ENCODE measurements at regions not wholly inside any gene's neighbourhood (a gene's known extent, or its start where the extent isn't known, plus 50 kb on each side); places are given as distances from the start of the nearest gene placed in this dataset.

DNA sequence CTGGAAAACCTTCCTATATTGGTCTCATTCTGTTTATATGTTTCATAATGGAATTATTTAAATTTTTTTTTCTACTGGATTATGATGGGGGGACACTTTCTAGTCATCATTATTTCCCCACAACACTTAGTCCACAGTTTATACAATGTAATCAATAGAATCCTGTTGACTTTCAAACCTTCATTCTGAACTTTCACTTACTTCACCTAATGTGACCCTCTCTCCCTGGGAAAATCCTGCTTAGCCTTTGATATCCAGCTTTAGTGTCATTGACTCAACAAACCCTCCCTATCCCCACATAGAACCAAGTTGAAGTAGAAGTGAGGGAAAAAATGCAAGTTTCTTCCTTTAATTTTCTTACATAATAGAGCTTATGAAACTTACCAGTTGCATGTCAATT lies 666.0 kb downstream of the MECOM start:
- DNase-seq = no peak
- intact Hi-C loops (cut with micrococcal nuclease) = no loop called here
- H3K4me3 Mint-ChIP-seq = no peak overlapping the region
- POLR2A ChIA-PET = no interaction called here
- ATAC-seq = no peak
- no peaks in the 10 kb centered on the region for H3K36me3 Mint-ChIP-seq (ENCODE audit: low read depth)
- no peak overlapping the region for H3K27ac Mint-ChIP-seq
- CTCF ChIA-PET = no interaction called here
- TF ChIP-seq, protein P1, sequence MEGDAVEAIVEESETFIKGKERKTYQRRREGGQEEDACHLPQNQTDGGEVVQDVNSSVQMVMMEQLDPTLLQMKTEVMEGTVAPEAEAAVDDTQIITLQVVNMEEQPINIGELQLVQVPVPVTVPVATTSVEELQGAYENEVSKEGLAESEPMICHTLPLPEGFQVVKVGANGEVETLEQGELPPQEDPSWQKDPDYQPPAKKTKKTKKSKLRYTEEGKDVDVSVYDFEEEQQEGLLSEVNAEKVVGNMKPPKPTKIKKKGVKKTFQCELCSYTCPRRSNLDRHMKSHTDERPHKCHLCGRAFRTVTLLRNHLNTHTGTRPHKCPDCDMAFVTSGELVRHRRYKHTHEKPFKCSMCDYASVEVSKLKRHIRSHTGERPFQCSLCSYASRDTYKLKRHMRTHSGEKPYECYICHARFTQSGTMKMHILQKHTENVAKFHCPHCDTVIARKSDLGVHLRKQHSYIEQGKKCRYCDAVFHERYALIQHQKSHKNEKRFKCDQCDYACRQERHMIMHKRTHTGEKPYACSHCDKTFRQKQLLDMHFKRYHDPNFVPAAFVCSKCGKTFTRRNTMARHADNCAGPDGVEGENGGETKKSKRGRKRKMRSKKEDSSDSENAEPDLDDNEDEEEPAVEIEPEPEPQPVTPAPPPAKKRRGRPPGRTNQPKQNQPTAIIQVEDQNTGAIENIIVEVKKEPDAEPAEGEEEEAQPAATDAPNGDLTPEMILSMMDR (IDR thresholded peaks at IDR 0.05) = no peak
- no peaks in the 10 kb centered on the region for H3K4me1 Mint-ChIP-seq (ENCODE audit: low read depth)
- H3K27me3 Mint-ChIP-seq = no peaks in the 10 kb centered on the region
- no peaks in the 10 kb centered on the region for H3K9me3 Mint-ChIP-seq

DNA sequence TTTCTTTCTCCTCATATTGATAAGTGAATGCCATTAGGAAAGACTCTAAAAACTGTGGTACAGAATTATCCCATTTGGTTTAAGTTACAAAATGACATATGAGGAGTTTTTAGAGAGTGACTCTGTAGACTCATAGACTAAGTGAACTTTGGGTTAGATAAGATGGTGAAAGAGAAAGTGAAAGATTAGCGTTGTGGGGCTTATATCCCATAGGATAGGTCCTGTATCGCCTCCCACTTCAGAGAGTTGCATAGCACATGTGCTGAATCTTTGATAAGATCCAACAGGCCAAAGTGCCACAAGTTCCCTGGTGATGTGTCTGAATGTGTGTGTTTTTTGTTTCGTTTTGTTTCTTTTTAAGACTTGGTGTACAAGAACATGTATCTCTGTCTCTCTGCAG lies 666.9 kb downstream of the MECOM start:
- intact Hi-C loops (cut with micrococcal nuclease) = no loop called here
- ChIA-PET POLR2A (no interaction called here), CTCF (no interaction called here)
- no peaks in the 10 kb centered on the region for H3K9me3 Mint-ChIP-seq
- TF ChIP-seq, protein P1 (IDR thresholded peaks at IDR 0.05) = no peak
- no peaks in the 10 kb centered on the region for H3K36me3 Mint-ChIP-seq (ENCODE audit: low read depth)
- no peak overlapping the region for H3K27ac Mint-ChIP-seq
- DNase-seq (no peak), ATAC-seq (no peak)
- H3K4me1 Mint-ChIP-seq (ENCODE audit: low read depth) = no peaks in the 10 kb centered on the region
- H3K4me3 Mint-ChIP-seq = no peak overlapping the region
- H3K27me3 Mint-ChIP-seq = no peaks in the 10 kb centered on the region

DNA sequence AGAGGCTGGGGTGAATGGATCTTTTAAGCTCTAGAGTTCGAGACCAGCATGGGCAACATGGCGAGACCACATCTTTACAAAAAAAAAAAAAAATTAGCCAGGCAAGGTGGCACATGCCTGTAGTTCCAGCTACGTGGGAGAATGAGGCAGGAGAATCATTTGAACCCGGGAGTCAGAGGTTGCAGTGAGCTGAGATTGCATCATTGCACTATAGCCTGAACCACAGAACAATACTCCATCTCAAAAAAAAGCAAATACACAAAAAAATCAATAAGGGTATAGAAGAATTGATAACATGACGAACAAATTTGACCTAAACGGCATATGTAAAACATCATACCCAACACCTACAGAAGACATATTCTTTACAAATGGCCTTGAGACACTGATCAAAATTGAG lies 668.4 kb downstream of the MECOM start:
- no peaks in the 10 kb centered on the region for H3K4me1 Mint-ChIP-seq (ENCODE audit: low read depth)
- POLR2A ChIA-PET = no interaction called here
- no peaks in the 10 kb centered on the region for H3K27me3 Mint-ChIP-seq
- H3K36me3 Mint-ChIP-seq (ENCODE audit: low read depth) = no peaks in the 10 kb centered on the region
- intact Hi-C loops (cut with micrococcal nuclease) = no loop called here
- ATAC-seq (no peak), DNase-seq (no peak)
- no peaks in the 10 kb centered on the region for H3K9me3 Mint-ChIP-seq
- H3K4me3 Mint-ChIP-seq = no peak overlapping the region
- TF ChIP-seq, protein P1 (IDR thresholded peaks at IDR 0.05) = no peak
- H3K27ac Mint-ChIP-seq = no peak overlapping the region
- CTCF ChIA-PET = no interaction called here

DNA sequence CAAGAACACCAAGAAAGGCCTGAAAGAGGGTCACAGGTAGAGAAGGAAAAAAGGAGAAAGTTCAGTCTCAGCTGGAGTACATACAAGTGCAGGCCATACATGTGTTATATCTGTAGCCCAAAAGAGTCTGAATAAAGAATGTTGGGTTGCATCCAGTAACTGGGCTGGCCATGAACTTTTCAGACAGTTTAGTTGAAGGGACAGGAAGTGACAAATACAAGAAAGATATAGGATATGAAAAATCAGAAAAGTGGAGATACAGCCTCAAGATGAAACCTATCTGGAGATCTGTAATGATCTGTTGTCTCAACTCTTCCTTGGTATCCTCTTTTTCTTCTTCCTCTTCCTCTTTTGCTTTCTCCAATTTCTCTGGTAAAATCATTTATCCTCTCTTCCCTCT lies 671.7 kb downstream of the MECOM start:
- no peaks in the 10 kb centered on the region for H3K36me3 Mint-ChIP-seq (ENCODE audit: low read depth)
- no peak overlapping the region for H3K4me3 Mint-ChIP-seq
- H3K27ac Mint-ChIP-seq = no peak overlapping the region
- POLR2A ChIA-PET = no interaction called here
- intact Hi-C loops (cut with micrococcal nuclease) = no loop called here
- TF ChIP-seq, protein P1 (IDR thresholded peaks at IDR 0.05) = no peak
- CTCF ChIA-PET = no interaction called here
- no peak for ATAC-seq
- H3K4me1 Mint-ChIP-seq (ENCODE audit: low read depth) = no peaks in the 10 kb centered on the region
- no peaks in the 10 kb centered on the region for H3K9me3 Mint-ChIP-seq
- DNase-seq = no peak
- H3K27me3 Mint-ChIP-seq = no peaks in the 10 kb centered on the region

DNA sequence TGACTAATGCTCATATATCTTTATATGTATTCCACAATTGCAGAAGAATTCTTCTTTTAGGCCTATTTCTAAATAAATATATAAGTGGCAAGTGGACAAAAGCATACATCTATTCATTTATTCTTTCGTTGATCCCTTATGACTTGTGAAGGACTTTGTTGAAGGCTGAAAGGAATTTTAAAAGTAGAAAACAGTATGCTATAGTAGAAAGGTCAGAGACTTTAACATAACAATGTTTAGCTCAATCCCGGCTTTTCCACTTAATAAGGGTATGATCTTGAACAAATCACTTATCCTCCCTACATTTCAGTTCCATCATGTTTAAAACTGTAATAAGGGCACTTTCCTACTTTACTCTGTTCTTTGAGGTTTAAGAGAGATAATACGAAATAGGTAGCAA lies 672.9 kb downstream of the MECOM start:
- ChIA-PET POLR2A (no interaction called here), CTCF (no interaction called here)
- Mint-ChIP-seq H3K36me3 (ENCODE audit: low read depth) (no peaks in the 10 kb centered on the region), H3K9me3 (no peaks in the 10 kb centered on the region), H3K27me3 (no peaks in the 10 kb centered on the region), H3K27ac (no peak overlapping the region), H3K4me3 (no peak overlapping the region), H3K4me1 (ENCODE audit: low read depth) (no peaks in the 10 kb centered on the region)
- ATAC-seq (no peak), DNase-seq (no peak)
- TF ChIP-seq, protein P1 (IDR thresholded peaks at IDR 0.05) = no peak
- intact Hi-C loops (cut with micrococcal nuclease) = no loop called here

Data from activated CD8-positive, alpha-beta T cell treated with anti-CD3 and anti-CD28 coated beads for 36 hours (primary cell).